ENCODE measurements at regions not wholly inside any gene's neighbourhood (a gene's known extent, or its start where the extent isn't known, plus 50 kb on each side); places are given as distances from the start of the nearest gene placed in this dataset.
A peak's percentile ranks its signal among the peaks of the same experiment; 100 is the strongest.

GRCh38 chr4:180098586-180098985 is 2144.6 kb upstream of the TENM3 start:
- H3K27ac ChIP-seq (ENCODE audit: low read length) = no peak overlapping the region
- no peak for ATAC-seq (ENCODE audit: insufficient read depth, low read depth)
- H2AFZ ChIP-seq (ENCODE audit: low read depth, low read length) = no peak overlapping the region
- H3K4me1 ChIP-seq (ENCODE audit: insufficient read depth, low read length) = peaks cover 16% of the 10 kb centered on the region
- no peak overlapping the region for H3K9ac ChIP-seq (ENCODE audit: low read depth, low read length)
- no peak for DNase-seq
- no peaks in the 10 kb centered on the region for H3K9me3 ChIP-seq (ENCODE audit: insufficient read depth, low read length, severe bottlenecking)
- H3K27me3 ChIP-seq (ENCODE audit: insufficient read depth, low read length, poor library complexity) = no peaks in the 10 kb centered on the region
- TF ChIP-seq CTCF (IDR thresholded peaks at IDR 0.05; ENCODE audit: borderline replicate concordance, extremely low read depth, low read length, poor library complexity, severe bottlenecking) = no peak
- no peak for TF ChIP-seq EZH2 (IDR thresholded peaks at IDR 0.05; ENCODE audit: borderline replicate concordance, low read depth, low read length, severe bottlenecking)
- H3K4me3 ChIP-seq (ENCODE audit: low read depth in 1 of 2, low read length in 2 of 2) = no peak overlapping the region
- H3K36me3 ChIP-seq (ENCODE audit: insufficient read depth, low read length) = no peaks in the 10 kb centered on the region
- no peaks in the 10 kb centered on the region for H3K79me2 ChIP-seq (ENCODE audit: insufficient read depth, low read length)
- H3K4me2 ChIP-seq (ENCODE audit: insufficient read depth, low read length) = no peak overlapping the region
- no peaks in the 10 kb centered on the region for H4K20me1 ChIP-seq (ENCODE audit: insufficient read depth, low read length)

- ATAC-seq (ENCODE audit: insufficient read depth, low read depth) (peak; percentile 82), DNase-seq (peak; percentile 36)
- no peaks in the 10 kb centered on the region for H4K20me1 ChIP-seq (ENCODE audit: insufficient read depth, low read length)
- no peak overlapping the region for H3K4me3 ChIP-seq (ENCODE audit: low read depth in 1 of 2, low read length in 2 of 2)
- H2AFZ ChIP-seq (ENCODE audit: low read depth, low read length) = peak overlapping the region; percentile 37; the same call in 1 of the 2 replicates
- H3K27ac ChIP-seq (ENCODE audit: low read length) = peak overlapping the region; percentile 57; the same call in 1 of the 2 replicates
- TF ChIP-seq EZH2 (IDR thresholded peaks at IDR 0.05; ENCODE audit: borderline replicate concordance, low read depth, low read length, severe bottlenecking) (no peak), CTCF (IDR thresholded peaks at IDR 0.05; ENCODE audit: borderline replicate concordance, extremely low read depth, low read length, poor library complexity, severe bottlenecking) (peak; percentile 25)
- no peaks in the 10 kb centered on the region for H3K36me3 ChIP-seq (ENCODE audit: insufficient read depth, low read length)
- no peaks in the 10 kb centered on the region for H3K9me3 ChIP-seq (ENCODE audit: insufficient read depth, low read length, severe bottlenecking)
- no peaks in the 10 kb centered on the region for H3K79me2 ChIP-seq (ENCODE audit: insufficient read depth, low read length)
- H3K27me3 ChIP-seq (ENCODE audit: insufficient read depth, low read length, poor library complexity) = no peaks in the 10 kb centered on the region
- no peak overlapping the region for H3K9ac ChIP-seq (ENCODE audit: low read depth, low read length)
- no peak overlapping the region for H3K4me2 ChIP-seq (ENCODE audit: insufficient read depth, low read length)
- H3K4me1 ChIP-seq (ENCODE audit: insufficient read depth, low read length) = peaks cover 16% of the 10 kb centered on the region
Observed at GRCh38 chr4:180099957-180100356, 2143.2 kb upstream of the TENM3 start.

- Histone ChIP-seq H3K9ac (ENCODE audit: low read depth, low read length) (no peak overlapping the region), H3K4me1 (ENCODE audit: insufficient read depth, low read length) (peaks cover 16% of the 10 kb centered on the region), H3K9me3 (ENCODE audit: insufficient read depth, low read length, severe bottlenecking) (no peaks in the 10 kb centered on the region), H4K20me1 (ENCODE audit: insufficient read depth, low read length) (no peaks in the 10 kb centered on the region), H3K27me3 (ENCODE audit: insufficient read depth, low read length, poor library complexity) (no peaks in the 10 kb centered on the region), H3K36me3 (ENCODE audit: insufficient read depth, low read length) (no peaks in the 10 kb centered on the region), H3K27ac (ENCODE audit: low read length) (peak overlapping the region; percentile 57), H2AFZ (ENCODE audit: low read depth, low read length) (peak overlapping the region; percentile 45; the same call in 1 of the 2 replicates), H3K4me3 (ENCODE audit: low read depth in 1 of 2, low read length in 2 of 2) (no peak overlapping the region), H3K4me2 (ENCODE audit: insufficient read depth, low read length) (no peak overlapping the region), H3K79me2 (ENCODE audit: insufficient read depth, low read length) (no peaks in the 10 kb centered on the region)
- no peak for DNase-seq
- ATAC-seq (ENCODE audit: insufficient read depth, low read depth) = no peak
- no peak for TF ChIP-seq CTCF (IDR thresholded peaks at IDR 0.05; ENCODE audit: borderline replicate concordance, extremely low read depth, low read length, poor library complexity, severe bottlenecking)
- no peak for TF ChIP-seq EZH2 (IDR thresholded peaks at IDR 0.05; ENCODE audit: borderline replicate concordance, low read depth, low read length, severe bottlenecking)
Observed at GRCh38 chr4:180100433-180101344, 2142.5 kb upstream of the TENM3 start.
